GM18502 (cell line): ENCODE measurements at regions not wholly inside any gene's neighbourhood (a gene's known extent, or its start where the extent isn't known, plus 50 kb on each side); places are given as distances from the start of the nearest gene placed in this dataset.

Source experiments
- ATAC-seq: cut with Tn5 transposase; IDR thresholded peaks from one replicate; pipeline ENCODE4 v1.9.1; 2021; ENCODE audit warnings: mild to moderate bottlenecking; ENCODE audit not compliant: unreplicated experiment, poor library complexity

DNA sequence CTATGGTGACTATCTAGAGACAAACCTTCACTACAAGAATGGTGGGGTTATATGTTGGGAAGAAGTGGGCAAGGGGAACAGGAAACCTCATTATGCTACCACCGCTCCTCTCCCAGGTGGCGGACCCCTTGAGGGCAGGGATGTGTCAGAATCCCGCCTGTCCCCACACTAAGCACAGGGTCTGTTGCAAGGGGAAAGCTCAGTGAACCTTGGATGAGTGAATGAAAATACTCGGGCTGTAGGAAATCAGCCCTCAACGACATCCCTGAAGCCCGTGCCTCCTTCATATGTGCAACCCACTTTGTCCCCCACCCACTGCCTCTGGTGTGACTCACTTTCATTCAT, 68.2 kb upstream of the AMPD3 start:
- ATAC-seq, result no peak

DNA sequence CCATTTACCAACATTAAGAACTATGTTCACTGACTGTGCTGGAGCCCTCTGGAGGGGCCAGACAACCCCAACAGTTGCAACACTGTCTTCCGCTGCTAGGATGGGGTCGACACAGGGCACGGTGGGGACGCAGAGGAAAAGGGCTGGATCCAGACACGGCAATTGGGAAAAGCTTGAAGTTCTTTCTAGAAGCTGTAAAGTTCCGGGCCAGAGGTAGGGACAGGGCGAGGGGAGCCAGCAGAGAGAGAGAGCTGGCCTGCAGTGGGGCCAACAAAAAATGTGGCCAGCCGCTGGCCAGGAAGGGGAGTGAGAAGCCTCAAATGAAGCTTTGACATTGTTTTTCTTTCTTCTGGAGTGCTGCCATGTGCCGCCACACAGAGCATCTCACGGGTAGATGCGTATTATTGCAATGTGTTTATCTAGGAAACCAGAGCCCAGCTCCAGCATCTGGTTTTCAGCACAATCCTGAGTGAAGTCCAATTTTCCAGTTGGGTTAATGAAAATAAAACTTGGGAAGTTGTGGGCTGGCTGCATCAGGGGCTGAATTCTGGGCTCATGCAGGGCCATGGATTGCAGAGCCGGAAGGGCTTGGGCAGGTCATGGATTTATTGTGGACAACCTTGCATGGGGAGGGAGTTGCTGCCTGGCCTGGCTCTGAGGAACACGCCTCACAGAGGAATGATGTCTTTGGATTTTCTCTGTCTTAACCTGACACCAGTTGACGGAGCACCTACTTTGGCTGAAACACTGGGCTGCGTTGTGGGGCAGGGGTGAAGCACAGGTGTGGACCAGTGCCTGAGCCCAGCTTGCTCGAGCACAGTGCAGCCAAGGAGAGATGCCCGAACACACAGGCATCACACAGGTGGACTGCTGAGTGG, 67.6 kb upstream of the AMPD3 start:
- no peak for ATAC-seq

DNA sequence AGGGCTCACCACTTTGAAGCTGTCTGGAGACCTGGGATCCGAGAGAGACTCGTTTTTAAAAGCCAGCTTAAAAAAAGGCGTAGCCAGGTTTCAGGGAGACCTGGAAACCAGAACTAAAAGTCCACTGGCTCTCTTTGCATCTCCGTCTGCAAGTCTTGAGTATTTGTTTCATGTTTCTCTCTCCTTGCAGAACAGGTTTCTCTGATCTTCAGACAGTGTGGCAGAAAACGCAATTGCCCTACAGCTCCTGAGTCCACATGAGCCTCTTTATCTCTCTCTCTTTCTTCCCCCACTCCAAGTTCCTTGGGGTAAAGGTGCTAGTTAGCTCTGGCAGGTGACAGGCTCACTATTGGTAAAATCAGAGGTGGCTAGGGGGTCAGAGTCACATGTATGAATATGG, 67.0 kb upstream of the AMPD3 start:
- no peak for ATAC-seq

DNA sequence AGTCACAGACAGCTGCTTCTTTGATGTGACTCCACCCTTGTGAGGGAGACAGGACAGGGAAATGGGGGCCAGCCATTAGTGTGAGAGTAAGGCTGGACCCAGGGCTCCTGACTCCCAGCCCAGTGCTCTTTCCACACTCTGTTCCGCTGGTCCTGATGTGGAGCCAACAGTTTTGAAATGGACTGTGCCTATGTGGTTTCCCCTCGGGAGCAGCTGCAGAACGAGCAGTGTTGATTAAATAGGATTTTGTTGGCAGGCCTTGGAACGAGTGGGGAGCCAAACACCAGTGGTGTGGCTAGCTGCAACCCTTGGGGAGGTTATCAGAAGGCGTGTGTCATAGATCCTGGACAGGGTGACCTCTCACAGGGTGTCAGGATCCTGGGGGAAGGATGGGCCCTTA, 66.5 kb upstream of the AMPD3 start:
- no peak for ATAC-seq

DNA sequence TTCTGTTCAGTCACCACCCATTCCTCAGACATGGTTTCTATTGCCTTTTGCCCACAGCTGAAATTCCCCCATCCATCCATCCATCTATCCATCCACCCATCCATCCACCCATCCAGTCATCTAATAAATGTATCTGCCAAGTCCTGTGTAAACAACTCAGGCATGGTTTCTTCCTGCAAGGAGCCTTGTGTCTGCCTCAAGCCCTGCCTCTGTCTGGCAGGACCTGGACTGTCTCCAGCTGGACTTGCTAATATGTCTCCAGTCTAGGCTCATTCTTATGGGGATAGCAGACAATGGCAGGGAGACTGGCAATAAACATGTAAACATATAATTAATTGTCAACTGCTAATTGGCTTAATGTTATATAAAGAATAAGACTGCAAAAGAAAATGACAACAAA, 64.7 kb upstream of the AMPD3 start:
- ATAC-seq, result no peak

DNA sequence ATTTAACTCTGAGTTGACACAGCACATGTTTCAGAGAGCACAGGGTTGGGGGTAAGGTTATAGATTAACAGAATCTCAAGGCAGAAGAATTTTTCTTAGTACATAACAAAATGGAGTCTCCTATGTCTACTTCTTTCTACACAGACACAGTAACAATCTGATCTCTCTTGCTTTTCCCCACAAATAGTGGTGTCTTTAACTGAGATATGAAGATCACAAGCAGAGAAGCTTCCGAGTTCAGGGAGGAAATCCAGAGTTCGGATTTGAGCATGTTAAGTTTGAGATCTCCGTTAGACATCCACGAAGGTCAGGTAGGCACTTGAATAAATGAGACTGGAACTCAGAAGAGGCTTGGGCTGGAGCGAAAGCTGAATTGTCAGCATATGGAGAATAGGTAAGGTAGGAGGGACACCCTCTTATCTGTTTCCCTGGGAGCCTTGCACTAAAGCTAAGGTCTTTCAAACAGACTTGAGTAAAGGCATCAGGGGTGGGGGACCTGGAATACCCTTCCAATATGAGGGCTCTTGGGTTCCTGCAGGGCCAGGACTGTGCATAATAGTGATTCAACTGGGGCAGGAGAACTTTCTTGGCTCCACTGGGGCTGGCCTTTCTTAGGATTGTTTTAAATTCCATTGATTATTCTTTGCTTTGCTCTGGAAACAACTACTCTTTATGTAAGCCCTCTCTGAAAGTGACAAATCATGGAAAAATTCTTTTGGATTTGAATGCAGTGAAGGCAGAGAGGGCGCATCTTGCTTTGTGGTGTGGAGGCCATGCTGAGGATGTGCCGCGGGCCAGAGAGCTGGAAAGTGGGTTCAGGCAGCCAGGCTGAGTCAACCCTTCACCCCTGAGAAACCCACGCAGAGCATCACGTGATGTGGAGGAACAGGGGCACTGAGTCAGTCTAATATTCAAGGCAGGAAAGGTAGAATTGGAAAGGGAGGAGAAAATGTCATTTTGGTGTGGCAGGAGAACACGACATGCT, 62.7 kb upstream of the AMPD3 start:
- no peak for ATAC-seq

DNA sequence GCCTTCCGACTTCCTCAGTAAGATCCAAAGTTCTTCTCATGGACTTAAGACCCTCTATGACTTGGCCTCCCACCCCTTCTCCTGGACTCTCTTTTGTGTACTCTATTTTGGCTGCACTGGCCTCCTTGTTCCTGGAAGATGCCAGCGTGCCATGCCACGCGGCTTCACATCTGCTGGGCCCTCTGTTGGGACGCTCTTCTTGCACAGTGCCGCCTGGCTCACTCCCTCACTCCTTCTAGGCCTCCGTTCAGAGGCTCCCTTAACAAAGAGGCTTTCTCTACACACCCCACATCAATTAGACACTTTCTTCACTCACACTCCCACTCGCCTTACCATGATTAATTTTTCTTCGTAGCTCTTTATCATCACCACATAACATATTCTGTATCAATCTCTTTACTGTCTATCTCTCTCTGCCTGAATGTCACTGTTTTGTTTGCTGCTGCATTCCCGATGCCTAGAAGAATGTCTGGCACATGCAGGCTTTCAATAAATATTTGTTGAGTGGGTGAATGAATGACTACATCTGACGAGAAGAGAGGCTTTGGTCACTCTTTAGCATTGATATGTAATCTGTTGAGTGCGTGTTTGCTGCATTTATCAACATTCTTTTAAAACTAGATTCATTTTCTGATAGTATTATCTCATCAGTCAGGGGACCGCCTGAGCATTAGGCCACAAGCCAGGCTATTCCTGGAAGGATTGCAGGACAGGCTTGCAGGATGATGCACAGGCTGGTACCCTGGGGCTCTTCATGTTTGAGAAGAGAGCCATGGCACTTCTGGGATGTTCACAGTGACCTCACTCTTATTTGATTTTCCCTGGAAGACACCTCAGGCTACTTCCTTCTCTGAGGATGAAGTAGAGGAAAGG, 60.6 kb upstream of the AMPD3 start:
- no peak for ATAC-seq

DNA sequence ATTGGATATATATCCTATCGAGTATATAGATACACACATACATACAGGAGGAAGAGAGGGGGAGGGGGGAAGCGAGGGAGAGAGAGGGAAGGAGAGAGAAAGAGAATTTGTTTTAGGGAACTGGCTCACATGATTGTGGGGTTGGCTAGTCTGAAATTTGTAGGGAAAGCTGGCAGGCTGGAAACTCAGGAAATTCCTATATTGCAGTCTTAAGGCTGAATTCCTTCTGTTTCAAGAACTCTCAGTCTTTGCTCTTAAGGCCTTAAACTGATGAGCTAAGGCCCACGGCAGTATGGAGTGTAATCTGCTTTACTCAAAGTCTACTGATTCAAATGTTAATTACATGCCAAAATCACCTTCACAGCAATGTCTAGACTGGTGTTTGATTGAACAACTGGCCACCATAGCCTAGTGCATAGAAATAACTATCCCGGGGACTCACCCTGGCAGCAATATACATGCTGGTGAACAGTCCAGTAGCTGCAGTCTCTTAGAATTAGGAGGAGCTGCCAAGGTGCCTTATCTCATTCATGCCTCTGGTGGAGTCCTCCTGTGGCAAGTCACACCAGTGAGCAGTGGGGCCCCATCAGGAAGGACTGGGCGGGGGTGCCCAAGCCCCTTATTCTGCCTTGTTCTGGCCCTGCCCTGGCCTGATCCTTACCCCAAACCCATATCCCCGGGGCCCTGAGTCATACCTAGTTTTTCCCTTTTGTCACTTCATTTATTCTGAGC, 59.7 kb upstream of the AMPD3 start:
- no peak for ATAC-seq

DNA sequence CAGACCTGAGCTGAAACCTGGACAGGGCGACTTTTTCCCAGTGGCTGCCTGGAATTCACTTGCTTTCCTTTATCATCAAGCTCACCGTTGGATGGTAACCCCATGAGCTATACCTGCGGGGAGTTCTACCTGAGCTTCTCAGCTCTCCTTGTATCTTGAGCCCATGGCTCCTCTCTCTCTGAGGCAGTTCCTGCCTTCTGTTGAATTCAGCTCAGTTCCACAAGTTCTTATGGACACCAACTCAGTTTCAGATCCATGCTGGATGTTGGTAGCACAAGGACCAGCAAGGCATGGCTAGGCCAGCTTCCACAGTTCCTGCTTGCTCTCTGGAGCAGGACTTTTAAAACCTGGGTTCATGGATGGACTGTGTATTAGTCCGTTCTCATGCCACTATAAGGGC, 58.3 kb upstream of the AMPD3 start:
- ATAC-seq, result no peak

DNA sequence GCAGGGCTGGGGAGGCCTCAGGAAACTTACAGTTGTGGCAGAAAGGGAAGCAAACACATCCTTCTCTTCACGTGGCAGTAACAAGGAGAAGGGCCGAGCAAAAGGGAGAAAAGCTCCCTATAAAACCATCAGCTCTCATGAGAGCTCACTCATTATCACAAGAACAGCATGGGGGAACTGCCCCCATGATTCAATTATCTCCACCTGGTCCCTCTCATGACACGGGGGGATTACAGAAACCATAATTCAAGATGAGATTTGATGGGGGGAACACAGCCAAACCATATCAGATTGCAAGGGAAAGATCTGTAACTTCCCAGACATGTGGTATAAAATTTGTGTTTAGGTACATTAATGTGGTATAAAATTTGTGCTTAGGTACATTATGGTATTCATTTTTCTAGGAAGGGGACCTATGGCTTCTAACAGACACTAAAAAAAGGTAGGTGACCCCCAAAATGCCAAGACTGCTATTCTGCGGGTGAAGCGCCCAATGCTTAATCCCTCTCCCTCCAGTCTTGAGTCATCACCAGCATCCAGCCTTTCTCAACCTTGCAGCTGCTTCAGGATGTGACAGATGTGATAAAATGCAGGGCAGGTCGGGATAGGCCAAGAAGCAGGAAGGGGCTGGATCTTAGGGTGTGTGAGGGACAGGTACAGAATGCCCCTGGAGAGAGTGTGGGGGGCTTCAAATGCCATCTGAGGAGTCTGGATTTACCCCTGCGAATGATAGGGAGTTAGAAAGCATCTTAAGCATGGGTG, 57.7 kb upstream of the AMPD3 start:
- ATAC-seq, result no peak

DNA sequence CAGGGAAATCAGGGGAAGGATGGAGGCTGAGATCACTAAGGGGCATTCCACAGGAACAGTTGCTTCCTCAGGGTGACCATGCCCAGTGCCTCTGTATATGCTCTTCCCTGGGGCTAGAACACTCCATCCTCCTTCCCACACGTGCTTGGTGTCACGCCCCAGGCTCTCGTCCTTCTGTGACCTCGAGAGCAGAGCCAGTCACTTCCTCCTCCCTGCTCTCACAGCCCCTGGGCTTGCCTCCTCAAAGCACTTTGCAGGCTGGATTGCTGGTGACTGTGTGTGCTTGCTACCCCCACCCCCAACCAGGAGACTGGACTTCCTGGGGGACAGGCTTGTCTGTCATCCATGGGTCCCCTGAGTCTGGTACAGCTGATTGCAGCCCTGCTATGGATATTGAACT, 56.5 kb upstream of the AMPD3 start:
- no peak for ATAC-seq

DNA sequence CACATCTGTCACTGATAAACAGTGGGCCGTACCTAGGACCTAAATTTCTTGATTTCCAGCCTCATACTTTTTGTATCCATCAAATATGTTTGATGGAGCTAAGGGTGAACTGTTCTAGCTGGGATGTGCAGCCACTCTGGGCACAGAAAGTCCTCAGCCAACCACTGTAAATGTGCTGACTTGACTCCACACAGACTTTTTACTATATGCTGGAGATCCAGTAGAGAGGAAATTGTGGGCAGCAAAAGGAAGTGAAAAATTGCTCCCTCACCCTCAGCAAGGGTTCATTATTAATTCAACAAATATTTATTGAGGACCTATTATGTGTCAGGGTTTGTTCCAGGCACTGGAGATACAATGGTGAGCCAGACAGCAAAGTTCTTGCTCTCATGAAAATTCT, 54.2 kb upstream of the AMPD3 start:
- ATAC-seq, result no peak

DNA sequence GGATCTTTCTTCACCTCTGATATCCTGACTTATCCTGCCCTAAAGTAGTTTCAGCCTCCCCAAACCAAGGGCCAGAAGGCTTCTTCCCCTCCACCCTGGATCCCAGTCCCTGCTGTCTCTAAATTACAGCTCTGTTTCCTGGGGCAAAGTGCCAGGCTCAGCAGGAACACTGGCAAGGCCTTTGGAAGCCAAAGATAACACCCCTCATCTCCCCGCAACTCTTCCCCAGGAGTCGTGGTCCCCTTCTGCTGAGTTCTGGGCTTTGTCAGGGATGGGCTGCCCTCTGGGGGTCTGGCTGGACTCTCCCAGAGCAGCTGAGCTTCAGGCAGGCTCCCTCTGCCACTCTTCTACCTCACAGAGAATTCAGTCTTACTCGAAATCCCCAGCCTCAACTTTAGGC, 53.8 kb upstream of the AMPD3 start:
- no peak for ATAC-seq

DNA sequence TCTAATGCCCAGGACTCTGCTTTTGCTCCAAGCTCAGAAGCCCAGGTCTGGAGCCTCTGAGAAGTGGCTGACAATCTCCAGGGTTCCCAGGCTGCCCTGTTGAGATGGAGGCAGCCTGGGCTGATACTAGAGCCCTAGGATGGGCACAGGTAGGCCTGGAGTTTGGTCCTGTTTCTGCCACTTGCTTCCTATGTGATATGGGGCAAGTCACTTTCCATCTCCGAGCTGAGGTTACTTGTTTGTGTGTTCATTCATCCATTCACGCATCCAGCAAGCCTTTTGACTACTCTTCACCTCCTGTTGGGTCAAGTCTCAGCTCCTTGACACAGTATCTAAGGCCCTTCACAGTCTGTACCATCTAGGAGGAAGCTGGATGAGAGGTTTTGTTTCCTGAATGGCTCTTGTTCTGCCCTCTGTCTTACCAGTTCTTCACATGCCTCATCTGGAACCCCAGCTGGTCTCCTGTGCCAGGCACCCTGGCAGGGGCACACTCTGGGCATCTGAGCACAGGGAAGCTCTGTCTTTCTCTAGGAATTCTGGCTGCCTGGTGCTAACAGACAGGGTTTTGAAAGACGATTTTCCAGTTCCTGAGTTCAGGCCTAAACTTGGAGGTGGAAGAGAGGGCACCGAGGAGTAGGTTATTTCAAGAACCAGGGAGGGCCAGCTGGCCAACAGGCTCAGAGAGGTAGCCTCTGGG, 53.2 kb upstream of the AMPD3 start:
- no peak for ATAC-seq
